GM10266 (cell line): ENCODE measurements at regions not wholly inside any gene's neighbourhood (a gene's known extent, or its start where the extent isn't known, plus 50 kb on each side); places are given as distances from the start of the nearest gene placed in this dataset.

ENCODE experiments used
- DNase-seq: peaks from one replicate; pipeline ENCODE4 v3.0.0; 2012; ENCODE audit errors: extremely low spot score
- TF ChIP-seq, protein P1 (sequence below): IDR thresholded peaks from 2 replicates; pipeline ENCODE4 v1.5.1; 2012; ENCODE audit warnings: mild to moderate bottlenecking, low read depth; ENCODE audit not compliant: control insufficient read depth, insufficient read depth; ENCODE audit errors: missing control alignments

DNA sequence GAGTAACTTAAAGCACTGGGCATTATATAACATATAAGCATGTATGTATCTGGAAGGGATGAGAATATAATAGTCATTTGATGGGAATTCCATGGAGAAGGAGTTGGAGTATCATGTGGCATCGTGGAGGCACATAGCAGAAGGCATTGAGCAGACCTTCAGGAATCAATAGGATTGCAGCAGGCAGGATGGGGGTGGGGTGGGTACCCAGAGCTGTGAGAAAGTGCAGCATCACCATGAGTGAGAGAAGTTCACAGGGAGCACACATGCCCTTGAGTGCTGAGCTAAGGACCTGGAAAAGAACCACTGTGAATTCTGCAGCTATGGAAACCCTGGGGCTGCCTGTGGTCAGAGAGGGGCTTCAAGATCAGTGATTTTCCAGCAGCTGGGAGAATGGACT is 57.3 kb downstream of the MED10 start:
- no peak for DNase-seq
- TF ChIP-seq, protein P1, sequence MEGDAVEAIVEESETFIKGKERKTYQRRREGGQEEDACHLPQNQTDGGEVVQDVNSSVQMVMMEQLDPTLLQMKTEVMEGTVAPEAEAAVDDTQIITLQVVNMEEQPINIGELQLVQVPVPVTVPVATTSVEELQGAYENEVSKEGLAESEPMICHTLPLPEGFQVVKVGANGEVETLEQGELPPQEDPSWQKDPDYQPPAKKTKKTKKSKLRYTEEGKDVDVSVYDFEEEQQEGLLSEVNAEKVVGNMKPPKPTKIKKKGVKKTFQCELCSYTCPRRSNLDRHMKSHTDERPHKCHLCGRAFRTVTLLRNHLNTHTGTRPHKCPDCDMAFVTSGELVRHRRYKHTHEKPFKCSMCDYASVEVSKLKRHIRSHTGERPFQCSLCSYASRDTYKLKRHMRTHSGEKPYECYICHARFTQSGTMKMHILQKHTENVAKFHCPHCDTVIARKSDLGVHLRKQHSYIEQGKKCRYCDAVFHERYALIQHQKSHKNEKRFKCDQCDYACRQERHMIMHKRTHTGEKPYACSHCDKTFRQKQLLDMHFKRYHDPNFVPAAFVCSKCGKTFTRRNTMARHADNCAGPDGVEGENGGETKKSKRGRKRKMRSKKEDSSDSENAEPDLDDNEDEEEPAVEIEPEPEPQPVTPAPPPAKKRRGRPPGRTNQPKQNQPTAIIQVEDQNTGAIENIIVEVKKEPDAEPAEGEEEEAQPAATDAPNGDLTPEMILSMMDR = no peak

DNA sequence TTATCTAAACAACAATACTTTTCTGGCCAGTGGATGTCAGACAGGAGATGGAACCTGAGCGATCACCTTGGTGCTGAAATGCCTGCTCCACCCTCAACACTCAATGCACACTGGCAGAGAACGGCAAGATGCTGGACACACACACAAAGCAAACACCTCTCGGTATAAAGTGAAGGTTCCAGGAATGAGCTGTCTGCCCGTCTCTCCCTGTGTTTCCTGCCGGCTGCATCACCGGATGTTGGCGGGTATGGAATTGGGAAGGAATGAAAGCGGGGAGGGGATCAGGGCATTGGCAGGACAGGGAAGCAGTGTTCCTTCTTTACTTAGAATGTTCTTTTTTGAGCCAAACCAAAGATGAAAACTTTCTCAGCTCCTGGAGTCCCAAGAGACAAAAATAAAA is 59.2 kb downstream of the MED10 start:
- DNase-seq = no peak
- TF ChIP-seq, protein P1 = no peak

DNA sequence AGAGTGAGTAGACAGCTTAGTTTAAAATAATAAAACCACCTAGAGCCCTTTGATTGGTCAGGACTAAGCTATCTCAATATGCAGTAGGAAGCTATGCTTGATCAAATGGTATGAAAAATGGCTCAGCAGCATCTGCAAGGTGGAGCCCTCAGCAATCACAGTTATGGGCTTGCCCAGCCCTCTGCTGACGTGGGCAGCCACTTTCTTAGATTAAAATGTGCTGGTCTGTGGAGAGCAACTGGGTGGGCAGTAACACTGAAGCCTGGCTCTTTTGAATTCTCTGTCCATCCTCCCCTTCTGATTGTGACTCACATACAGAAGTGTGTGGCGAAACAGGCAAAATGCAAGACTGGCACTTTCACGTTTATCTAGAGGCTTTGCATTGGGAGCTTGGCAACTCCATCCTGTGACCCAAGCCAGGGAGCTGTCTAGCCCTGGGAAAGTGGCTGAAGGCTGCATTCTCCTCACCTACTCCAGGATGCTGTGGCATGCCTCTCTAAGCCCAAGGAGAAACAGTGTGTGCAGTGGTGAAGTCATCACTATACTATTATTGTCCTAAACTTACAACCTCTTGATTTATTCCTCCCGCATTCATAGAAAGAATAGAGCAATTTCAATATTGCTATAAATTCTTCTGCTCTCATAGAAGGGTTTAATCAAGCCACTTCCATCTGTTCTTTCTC is 61.1 kb downstream of the MED10 start:
- TF ChIP-seq, protein P1 = no peak
- DNase-seq = no peak

DNA sequence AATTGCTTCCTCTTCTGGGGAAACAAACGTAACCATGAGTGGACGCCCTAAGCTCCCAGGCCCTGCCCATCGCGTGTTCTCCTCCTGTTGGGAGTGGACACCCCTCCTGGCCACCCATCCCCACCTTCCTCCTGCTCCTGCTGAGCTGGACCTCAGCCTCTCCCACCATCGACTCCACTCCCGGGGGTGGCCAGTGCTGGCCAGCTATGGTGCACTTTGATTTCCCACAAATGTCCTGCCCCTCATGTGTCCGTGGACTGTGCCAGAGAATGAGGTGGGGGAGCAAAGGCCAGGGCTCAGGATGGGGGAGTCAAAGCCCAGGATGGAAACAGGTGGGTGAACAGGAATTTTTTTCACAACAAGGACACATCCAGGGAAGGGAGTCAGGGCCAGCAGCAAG is 62.8 kb downstream of the MED10 start:
- DNase-seq = no peak
- TF ChIP-seq, protein P1 = no peak

DNA sequence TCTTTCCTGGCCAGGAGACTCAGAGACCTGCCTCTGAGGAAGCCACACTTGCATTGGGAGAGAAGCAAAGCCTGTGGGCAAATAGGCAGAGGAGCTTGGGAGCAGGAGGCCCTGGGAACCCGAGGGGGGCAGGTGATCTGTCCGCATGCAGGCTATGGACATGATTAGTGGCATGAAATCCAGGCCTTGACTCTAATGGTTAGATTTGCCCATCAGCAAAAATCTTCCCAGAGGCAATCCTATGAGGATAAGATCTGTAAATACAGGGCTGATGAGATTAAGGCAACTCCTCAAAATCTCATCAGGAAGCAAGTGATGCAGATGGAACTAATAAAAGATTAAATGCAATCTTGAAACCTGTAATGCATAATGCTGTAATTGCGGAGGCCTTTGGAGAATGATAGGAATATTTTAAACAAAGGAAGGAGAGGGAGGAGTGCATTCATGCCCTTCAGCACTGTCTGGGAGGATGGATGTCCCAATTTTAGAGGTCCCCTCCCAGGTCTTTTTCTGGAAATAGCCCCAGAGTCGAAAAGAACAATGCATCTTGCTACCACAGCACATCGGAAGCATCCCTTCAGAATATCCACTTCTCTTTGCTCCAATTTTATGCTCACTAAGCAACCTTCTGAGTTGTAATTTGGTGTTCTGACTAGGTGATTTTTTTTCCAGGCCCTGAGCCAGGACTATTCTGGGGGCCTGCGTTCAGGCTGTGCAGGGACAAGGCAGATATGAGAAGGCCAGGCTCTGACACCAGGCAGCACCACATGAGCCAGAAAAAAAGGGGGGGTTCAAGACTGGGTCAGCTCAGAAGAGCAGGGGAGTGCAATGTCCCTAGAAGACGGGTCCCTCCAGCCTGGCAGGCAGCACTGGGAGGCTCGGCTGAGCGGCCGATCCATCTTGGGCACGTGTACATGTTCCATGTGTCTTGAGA is 66.5 kb downstream of the MED10 start:
- TF ChIP-seq, protein P1 = no peak
- DNase-seq = no peak

DNA sequence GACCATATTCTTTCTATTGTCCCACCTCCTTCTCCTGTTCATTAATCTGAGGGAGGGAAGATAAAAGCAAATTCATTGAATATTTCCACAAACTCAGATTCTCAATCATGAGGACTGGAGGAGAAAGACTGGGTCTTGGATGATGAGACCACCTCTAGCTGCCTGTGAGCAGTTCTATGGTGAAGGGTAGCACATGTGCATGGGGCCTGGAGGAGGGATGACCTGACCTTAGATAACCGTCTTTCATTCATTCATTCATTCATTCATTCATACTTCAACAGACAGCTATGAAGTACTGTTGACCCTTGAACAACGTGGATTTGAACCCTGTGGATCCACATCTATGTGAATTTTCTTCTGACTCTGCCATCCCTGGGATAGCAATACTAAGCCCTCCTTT is 68.4 kb downstream of the MED10 start:
- DNase-seq = no peak
- TF ChIP-seq, protein P1 = no peak

DNA sequence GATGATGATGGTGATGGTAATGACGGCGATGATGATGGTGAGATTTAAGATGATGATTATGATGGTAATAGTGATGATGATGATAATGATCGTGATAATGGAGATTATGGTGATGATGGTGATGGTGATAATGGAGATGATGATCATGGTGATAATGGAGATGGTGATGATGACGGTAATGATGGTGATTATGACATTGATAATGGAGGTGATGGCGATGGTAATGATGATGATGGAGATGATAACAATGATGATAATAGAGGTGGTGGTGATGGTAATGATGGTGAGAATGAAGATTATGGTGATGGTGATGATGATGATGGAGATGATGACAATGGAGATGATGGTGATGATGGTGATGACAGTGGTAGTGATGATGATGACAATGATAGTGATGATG is 69.7 kb downstream of the MED10 start:
- TF ChIP-seq, protein P1 = no peak
- DNase-seq = no peak
